Activated T-helper 9 cell treated with anti-CD3 and anti-CD28 coated beads, Interleukin-2, amount 50 U/mL, for 16 hours (primary cell): ENCODE measurements at regions not wholly inside any gene's neighbourhood (a gene's known extent, or its start where the extent isn't known, plus 50 kb on each side); places are given as distances from the start of the nearest gene placed in this dataset.
"Not testable (repeated sequence)": the region's sequence is repeated elsewhere in the genome, so short reads cannot be mapped to it uniquely, and the experiment has no call there.

ENCODE experiments used
- DNase-seq: peaks from one replicate; pipeline ENCODE4 v3.0.0-alpha.2; 2020; ENCODE audit warnings: low read depth

DNA sequence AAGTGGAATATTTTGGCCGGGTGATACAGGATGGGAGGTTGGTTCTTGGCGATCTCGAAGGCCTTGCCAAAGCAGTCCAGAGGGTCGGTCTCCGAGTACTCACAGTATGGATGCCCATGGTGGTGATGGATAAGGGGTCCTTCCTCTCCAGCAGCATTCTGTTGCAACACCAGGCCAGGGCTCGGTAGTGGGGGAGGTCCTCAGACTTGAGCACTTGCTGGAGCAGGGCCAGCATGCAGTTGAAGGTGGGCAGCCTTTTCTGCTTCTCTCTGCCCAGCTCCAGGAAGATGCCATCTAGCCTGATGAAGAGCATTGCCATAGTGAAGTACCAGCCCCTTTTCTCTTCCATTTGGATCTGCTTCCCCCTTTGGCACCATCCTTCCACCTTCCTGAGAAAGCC, 99.4 kb upstream of the MCHR2 start:
- DNase-seq = no peak

DNA sequence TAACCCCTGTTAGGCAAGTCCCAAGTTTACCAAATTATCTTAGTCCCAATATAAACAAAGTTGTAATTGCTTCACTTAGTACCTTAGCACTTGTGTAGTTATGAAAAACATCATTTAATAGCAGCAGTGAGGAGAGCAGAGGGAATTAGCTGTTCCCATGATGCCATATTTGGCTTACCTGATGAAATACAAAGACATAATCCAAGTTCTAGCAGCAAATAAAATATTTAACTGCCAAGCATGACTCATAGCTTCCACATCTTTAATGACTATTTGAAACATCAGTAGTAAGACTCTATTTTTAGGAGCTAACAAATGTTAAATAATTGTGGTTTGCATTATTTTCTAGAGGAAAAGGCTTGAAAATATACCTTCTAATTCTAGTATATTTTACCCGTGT, 94.0 kb upstream of the MCHR2 start:
- DNase-seq = no peak

GRCh38 chr6:100084991-100085364, 91.0 kb upstream of the MCHR2 start:
- no peak for DNase-seq

GRCh38 chr6:100084316-100084990, 90.4 kb upstream of the MCHR2 start:
- no peak for DNase-seq

DNA sequence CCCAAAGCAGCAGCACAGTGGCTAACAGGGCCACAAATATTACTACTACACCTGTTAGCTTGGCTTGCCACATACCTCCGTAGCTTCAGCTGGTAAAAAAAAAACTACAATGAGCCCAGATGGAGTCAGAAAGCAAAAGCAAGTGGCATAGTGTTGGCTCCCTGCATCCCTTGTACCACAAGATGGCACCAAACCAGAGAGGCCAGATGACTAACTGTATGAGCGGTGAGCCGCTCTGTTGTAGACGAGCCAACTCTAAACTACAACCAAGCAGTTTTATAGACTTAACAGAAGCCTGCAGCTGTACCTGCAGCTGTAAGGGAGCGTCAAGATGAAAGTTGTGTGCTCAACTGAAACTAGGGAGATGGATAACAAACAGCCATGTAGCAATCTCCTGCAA, 84.5 kb upstream of the MCHR2 start:
- DNase-seq = no peak

- DNase-seq = no peak
These were observed 71.3 kb upstream of the MCHR2 start for GRCh38 chr6:100065348-100065747.

DNA sequence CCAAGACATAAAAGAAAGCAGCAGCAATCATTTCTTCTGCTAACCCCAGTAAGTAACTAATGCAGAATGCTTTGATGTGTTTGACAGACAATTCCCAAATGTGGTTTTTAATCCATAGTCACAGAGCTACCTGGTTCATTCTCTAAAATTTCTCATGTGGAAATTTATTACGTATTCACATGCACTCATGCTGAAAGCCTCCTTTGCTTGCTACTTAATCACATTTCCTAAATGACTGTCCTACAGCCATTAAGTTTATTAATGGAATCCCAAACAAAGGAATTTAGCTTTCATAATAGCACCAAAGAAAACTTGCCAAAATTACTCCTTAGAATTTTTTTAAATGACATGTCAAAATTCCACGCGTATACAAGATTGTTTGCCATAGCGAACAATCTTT, 68.6 kb upstream of the MCHR2 start:
- no peak for DNase-seq

DNA sequence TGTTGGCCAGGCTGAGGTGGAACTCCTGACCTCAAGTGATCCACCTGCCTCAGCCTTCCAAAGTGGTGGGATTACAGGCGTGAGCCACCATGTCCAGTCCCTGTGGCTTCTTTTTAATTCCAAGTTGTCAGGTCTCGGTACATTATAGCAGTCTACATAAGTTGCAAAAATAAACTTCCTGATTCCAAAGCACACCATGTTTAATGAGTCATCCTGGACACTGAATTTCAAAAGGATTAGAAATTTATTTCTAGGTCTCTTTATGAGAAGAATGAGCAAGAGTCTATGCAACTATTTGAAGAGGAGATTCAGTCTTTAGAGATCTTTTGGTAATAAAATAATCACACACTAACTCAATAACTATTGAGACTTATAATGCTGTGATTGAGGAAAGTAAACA, 63.9 kb upstream of the MCHR2 start:
- DNase-seq = no peak

DNA sequence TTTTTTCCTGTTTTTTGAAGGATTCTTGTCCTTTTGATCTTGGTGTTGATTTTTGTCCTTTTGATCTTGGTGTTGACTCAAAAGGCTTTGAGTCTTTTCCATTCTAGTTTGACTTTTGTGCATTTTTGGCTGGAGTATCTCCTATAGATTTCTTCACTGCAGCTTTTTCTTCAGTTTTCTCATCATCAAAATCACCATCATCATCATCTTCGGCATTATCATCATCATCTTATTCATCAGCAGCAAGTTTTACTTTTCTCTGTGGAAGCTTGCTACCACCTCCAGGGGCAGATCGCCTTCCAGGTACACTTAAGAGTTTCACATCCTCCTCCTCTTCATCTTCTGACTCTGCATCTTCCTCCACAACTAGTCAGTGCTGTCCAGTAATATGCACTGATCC, 56.5 kb upstream of the MCHR2 start:
- no peak for DNase-seq

DNA sequence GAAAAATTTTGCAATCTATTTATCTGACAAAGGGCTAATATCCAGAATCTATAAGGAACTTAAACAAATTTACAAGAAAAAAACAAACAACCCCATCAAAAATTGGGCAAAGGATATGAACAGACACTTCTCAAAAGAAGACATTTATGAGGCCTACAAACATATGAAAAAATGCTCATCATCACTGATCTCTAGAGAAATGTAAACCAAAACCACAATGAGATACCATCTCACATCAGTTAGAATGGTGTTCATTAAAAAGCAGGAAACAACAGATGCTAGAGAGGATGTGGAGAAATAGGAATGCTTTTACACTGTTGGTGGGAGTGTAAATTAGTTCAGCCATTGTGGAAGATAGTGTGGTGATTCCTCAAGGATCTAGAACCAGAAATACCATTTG, 49.9 kb upstream of the MCHR2 start:
- DNase-seq = not testable (repeated sequence)
